ENCODE measurements at regions not wholly inside any gene's neighbourhood (a gene's known extent, or its start where the extent isn't known, plus 50 kb on each side); places are given as distances from the start of the nearest gene placed in this dataset.

DNA sequence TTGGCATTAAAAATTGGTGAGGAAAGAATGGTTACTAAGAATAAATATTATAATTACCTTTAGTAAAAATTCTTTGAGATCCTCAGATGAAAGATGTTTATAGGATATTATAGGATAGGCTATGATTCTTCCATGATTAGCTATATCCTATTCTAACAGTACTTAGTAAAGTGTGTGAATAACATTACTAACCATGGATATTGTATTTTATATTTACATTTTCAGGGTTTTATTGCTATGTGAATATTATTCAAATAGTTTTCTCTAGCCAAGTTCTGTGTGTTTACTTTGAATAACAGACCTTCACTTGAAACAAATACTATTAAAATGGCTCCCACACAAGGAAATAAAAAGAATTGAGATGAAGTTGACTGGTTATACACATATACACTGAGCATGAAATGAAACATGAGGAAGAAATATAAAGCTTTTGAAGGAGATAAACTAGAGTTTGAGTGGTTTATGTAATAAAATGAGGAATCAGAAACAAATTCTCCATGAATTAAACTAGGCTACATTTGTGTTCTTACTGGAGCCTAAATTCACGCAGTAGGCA is 479.4 kb upstream of the PKN2 start:
- no peak overlapping the region for H3K4me3 Mint-ChIP-seq
- H3K27ac Mint-ChIP-seq (ENCODE audit: unreplicated experiment) = no peak overlapping the region
- H3K27me3 Mint-ChIP-seq (ENCODE audit: low read depth) = no peaks in the 10 kb centered on the region
- DNase-seq (ENCODE audit: low read depth, low spot score) = no peak
- no peaks in the 10 kb centered on the region for H3K9me3 Mint-ChIP-seq
- no peaks in the 10 kb centered on the region for H3K36me3 Mint-ChIP-seq (ENCODE audit: low read depth)
- TF ChIP-seq, protein P1, sequence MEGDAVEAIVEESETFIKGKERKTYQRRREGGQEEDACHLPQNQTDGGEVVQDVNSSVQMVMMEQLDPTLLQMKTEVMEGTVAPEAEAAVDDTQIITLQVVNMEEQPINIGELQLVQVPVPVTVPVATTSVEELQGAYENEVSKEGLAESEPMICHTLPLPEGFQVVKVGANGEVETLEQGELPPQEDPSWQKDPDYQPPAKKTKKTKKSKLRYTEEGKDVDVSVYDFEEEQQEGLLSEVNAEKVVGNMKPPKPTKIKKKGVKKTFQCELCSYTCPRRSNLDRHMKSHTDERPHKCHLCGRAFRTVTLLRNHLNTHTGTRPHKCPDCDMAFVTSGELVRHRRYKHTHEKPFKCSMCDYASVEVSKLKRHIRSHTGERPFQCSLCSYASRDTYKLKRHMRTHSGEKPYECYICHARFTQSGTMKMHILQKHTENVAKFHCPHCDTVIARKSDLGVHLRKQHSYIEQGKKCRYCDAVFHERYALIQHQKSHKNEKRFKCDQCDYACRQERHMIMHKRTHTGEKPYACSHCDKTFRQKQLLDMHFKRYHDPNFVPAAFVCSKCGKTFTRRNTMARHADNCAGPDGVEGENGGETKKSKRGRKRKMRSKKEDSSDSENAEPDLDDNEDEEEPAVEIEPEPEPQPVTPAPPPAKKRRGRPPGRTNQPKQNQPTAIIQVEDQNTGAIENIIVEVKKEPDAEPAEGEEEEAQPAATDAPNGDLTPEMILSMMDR (conservative IDR thresholded peaks at IDR 0.05) = no peak
- H3K4me1 Mint-ChIP-seq = no peaks in the 10 kb centered on the region

DNA sequence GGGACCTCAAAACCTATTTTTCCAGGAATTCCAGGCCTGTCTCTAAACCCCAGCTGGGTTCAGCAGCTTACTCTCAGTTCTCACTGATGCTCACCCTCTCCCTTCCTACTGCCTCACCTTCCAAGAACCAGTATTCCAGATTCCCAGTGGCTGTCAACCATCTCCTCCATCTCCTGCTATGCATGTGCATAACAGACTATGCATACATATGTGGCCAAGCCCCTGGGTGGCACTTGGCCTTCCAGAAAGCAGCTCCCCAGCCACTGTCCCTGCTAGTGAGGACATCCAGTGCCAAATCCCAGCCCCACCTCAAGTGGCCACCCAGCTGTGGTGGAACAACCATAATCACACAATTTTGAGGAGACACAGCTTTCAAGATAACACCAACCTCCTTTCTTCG is 475.7 kb upstream of the PKN2 start:
- no peak overlapping the region for H3K27ac Mint-ChIP-seq (ENCODE audit: unreplicated experiment)
- no peaks in the 10 kb centered on the region for H3K9me3 Mint-ChIP-seq
- no peak for DNase-seq (ENCODE audit: low read depth, low spot score)
- H3K36me3 Mint-ChIP-seq (ENCODE audit: low read depth) = no peaks in the 10 kb centered on the region
- no peaks in the 10 kb centered on the region for H3K4me1 Mint-ChIP-seq
- H3K4me3 Mint-ChIP-seq = no peak overlapping the region
- no peaks in the 10 kb centered on the region for H3K27me3 Mint-ChIP-seq (ENCODE audit: low read depth)
- TF ChIP-seq, protein P1 (conservative IDR thresholded peaks at IDR 0.05) = no peak

DNA sequence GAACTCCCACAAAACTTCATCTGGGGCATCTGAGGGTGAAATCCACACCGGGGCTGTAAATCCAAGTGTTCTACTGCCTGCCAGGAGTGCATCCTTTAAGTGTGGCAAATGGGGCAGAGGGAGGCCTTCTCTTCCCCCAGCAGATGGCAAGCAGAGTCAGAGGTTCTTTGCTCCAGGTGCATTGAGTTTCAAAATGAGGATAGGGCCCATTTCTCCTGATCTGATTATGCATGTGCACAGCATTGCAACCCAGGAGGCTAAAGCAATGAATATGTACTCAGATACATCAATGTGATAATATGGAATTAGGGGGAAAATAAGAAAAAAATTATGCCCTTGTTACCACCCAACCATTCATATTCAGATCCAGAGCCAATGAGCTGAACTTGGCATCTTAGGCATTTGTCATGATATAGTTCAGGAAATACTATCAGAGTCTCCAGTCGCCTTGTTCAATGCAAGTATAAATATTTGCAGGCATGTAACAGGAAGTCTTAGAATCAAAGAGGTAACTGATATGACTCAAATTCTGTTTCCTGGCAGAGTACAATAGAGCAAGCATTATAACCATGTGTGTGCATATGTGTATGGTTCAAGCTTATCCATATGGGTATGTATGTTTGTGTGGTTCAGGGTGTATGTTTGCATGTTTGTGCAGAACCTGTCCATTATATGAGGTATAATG is 473.8 kb upstream of the PKN2 start:
- Mint-ChIP-seq H3K4me1 (no peaks in the 10 kb centered on the region), H3K27me3 (ENCODE audit: low read depth) (no peaks in the 10 kb centered on the region), H3K4me3 (no peak overlapping the region), H3K9me3 (peaks cover 4% of the 10 kb centered on the region), H3K36me3 (ENCODE audit: low read depth) (no peaks in the 10 kb centered on the region), H3K27ac (ENCODE audit: unreplicated experiment) (no peak overlapping the region)
- no peak for DNase-seq (ENCODE audit: low read depth, low spot score)
- TF ChIP-seq, protein P1 (conservative IDR thresholded peaks at IDR 0.05) = no peak

DNA sequence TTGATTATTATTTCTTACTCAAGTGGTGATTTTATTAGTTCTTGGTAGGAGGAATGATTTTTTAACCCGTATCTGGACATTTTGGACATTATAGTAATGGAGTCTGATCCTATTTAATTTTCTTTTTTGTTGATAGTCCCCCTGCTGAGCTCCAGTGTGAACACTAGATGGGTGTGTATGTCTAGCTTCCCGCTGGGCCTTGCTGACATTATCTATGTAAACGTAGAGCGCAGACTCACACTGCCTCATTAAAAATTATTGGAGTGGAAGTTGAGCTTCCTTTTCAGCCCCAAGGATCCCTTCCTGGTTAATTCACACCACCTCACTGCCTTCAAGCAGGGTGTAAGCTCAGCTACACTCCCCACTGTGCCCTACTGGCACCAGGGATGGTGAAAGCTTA is 467.6 kb upstream of the PKN2 start:
- Mint-ChIP-seq H3K36me3 (ENCODE audit: low read depth) (no peaks in the 10 kb centered on the region), H3K27ac (ENCODE audit: unreplicated experiment) (no peak overlapping the region), H3K9me3 (peaks cover 7% of the 10 kb centered on the region), H3K4me1 (no peaks in the 10 kb centered on the region), H3K27me3 (ENCODE audit: low read depth) (no peaks in the 10 kb centered on the region), H3K4me3 (no peak overlapping the region)
- TF ChIP-seq, protein P1 (conservative IDR thresholded peaks at IDR 0.05) = no peak
- no peak for DNase-seq (ENCODE audit: low read depth, low spot score)

DNA sequence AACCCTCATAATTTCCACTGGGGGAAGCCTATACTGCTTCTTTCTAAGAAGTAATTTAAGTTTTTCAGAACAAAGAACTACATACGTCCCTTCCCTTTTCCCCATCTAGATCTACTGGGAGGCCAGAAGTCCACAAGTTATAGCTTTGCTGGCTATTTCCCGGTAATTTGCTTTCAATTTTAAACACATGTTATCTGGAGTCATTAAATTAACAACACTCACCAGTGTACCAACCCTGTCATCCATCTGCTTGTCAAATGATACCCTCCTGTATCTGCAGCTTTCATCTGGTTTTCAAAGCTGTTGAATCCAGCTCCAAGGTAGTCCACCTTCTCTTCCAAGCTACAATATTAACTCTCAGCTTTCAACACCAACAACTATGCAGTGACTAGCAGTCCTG is 466.7 kb upstream of the PKN2 start:
- H3K36me3 Mint-ChIP-seq (ENCODE audit: low read depth) = no peaks in the 10 kb centered on the region
- DNase-seq (ENCODE audit: low read depth, low spot score) = no peak
- peaks cover 7% of the 10 kb centered on the region for H3K9me3 Mint-ChIP-seq
- no peaks in the 10 kb centered on the region for H3K4me1 Mint-ChIP-seq
- no peak overlapping the region for H3K4me3 Mint-ChIP-seq
- H3K27me3 Mint-ChIP-seq (ENCODE audit: low read depth) = no peaks in the 10 kb centered on the region
- TF ChIP-seq, protein P1 (conservative IDR thresholded peaks at IDR 0.05) = no peak
- no peak overlapping the region for H3K27ac Mint-ChIP-seq (ENCODE audit: unreplicated experiment)
